Ishikawa (cell line): ENCODE measurements at regions not wholly inside any gene's neighbourhood (a gene's known extent, or its start where the extent isn't known, plus 50 kb on each side); places are given as distances from the start of the nearest gene placed in this dataset.

ENCODE experiments used
- EP300 ChIP-seq: IDR thresholded peaks from 2 replicates; pipeline ENCODE4 v1.6.1; 2012; ENCODE audit warnings: borderline replicate concordance
- MAX ChIP-seq: IDR thresholded peaks from 2 replicates; pipeline ENCODE4 v1.6.1; 2012
- NFIC ChIP-seq: IDR thresholded peaks from 2 replicates; pipeline ENCODE4 v1.6.1; 2012
- RAD21 ChIP-seq: IDR thresholded peaks from 2 replicates; pipeline ENCODE4 v1.6.1; 2012; ENCODE audit warnings: low read depth
- REST ChIP-seq: IDR thresholded peaks from 2 replicates; pipeline ENCODE4 v1.6.1; 2012; ENCODE audit warnings: low read depth, mild to moderate bottlenecking
- TCF12 ChIP-seq: IDR thresholded peaks from 2 replicates; pipeline ENCODE4 v1.6.1; 2012; ENCODE audit warnings: low read depth
- TEAD4 ChIP-seq: IDR thresholded peaks from 2 replicates; pipeline ENCODE4 v1.6.1; 2012
- YY1 ChIP-seq: IDR thresholded peaks from 2 replicates; pipeline ENCODE4 v1.6.1; 2012; ENCODE audit warnings: low read depth
- ZBTB7A ChIP-seq: IDR thresholded peaks from 2 replicates; pipeline ENCODE4 v1.6.1; 2012; ENCODE audit warnings: low read depth

- TF ChIP-seq YY1 (no peak), EP300 (no peak), TEAD4 (no peak), REST (no peak), MAX (no peak), NFIC (no peak), TCF12 (no peak), ZBTB7A (no peak), RAD21 (no peak)
Observed at GRCh38 chr11:134617360-134617759, 205.3 kb upstream of the B3GAT1 start.
